Gastroesophageal sphincter (tissue), 3 donors: ENCODE measurements at regions not wholly inside any gene's neighbourhood (a gene's known extent, or its start where the extent isn't known, plus 50 kb on each side); places are given as distances from the start of the nearest gene placed in this dataset.

ENCODE experiments used
- CTCF ChIP-seq, 4 experiments: fragments of 200-600 bp in 2 of 4; fragments of 450-650 bp in 2 of 4; sonication (generic) in 1 of 4; IDR thresholded peaks; one replicate each; pipeline ENCODE4 v1.5.1; 2017 to 2019; ENCODE audit warnings: antibody characterized with exemption in 4 of 4, mild to moderate bottlenecking in 2 of 4, moderate library complexity in 2 of 4
- EP300 ChIP-seq: sonication (generic); formaldehyde crosslinking; IDR thresholded peaks from one replicate; pipeline ENCODE4 v1.6.1; 2017; ENCODE audit warnings: antibody characterized with exemption, mild to moderate bottlenecking
- POLR2A ChIP-seq, 2 donors: fragments of 450-650 bp; IDR thresholded peaks; one replicate each; pipeline ENCODE4 v1.6.1; 2017; ENCODE audit warnings: antibody characterized with exemption in 2 of 2, mild to moderate bottlenecking in 2 of 2, moderate library complexity in 1 of 2
- POLR2AphosphoS5 ChIP-seq: sonication (generic); formaldehyde crosslinking; IDR thresholded peaks from one replicate; pipeline ENCODE4 v1.6.1; 2017; ENCODE audit warnings: antibody characterized with exemption

GRCh38 chr18:60182223-60182622 is 190.4 kb downstream of the MC4R start:
- TF ChIP-seq POLR2A (IDR thresholded peaks at IDR 0.05) = no peak
- no peak for TF ChIP-seq CTCF (IDR thresholded peaks at IDR 0.05)
- TF ChIP-seq EP300 = no peak
- TF ChIP-seq POLR2AphosphoS5 = no peak
